ENCODE measurements at regions not wholly inside any gene's neighbourhood (a gene's known extent, or its start where the extent isn't known, plus 50 kb on each side); places are given as distances from the start of the nearest gene placed in this dataset.

DNA sequence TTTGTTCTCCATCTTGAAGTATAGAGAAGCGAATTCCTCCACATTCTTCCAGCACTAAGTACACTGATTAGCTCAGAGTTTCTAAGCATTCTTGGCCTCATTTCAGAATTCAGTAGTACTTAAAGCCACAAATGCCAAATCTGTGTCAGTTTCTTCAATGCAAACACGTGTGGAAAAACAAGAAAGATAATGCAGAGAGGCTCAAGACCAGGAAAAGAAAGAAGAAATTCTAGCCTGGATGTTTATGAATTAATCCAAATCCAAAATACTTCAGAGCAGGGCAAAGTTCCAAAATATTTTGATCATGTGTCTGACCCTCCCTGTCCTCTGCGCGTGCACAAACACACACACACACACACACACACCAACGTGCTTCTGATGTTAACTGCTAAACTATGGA is 457.6 kb downstream of the SLCO4C1 start:
- TF ChIP-seq CTCF (IDR thresholded peaks at IDR 0.05; ENCODE audit: low read length) (no peak), EZH2 (IDR thresholded peaks at IDR 0.05; ENCODE audit: borderline replicate concordance, low read length) (no peak)
